ENCODE measurements at regions not wholly inside any gene's neighbourhood (a gene's known extent, or its start where the extent isn't known, plus 50 kb on each side); places are given as distances from the start of the nearest gene placed in this dataset.

- intact Hi-C loops (cut with DNase I): no loop called here
- TF ChIP-seq CTCF (IDR thresholded peaks at IDR 0.05) (no peak), POLR2AphosphoS5 (IDR thresholded peaks at IDR 0.05) (no peak), POLR2A (IDR thresholded peaks at IDR 0.05) (no peak)
- 92% methylated on average over 16 of the region's 18 CpGs for WGBS
- no peaks in the 10 kb centered on the region for H3K36me3 ChIP-seq
- no peaks in the 10 kb centered on the region for H3K9me3 ChIP-seq
- H3K27me3 ChIP-seq (replicated peaks; ENCODE audit: insufficient read depth): peaks cover 18% of the 10 kb centered on the region
- H3K4me3 ChIP-seq: no peak overlapping the region
- DNase-seq (ENCODE audit: low spot score): no peak
- H3K4me1 ChIP-seq (replicated peaks): no peaks in the 10 kb centered on the region
- H3K27ac ChIP-seq: no peak overlapping the region
Observed at GRCh38 chr14:104317975-104318557, 179.7 kb downstream of the KIF26A start.

GRCh38 chr14:104318558-104319490, 180.4 kb downstream of the KIF26A start:
- Histone ChIP-seq H3K4me3 (no peak overlapping the region), H3K27ac (no peak overlapping the region), H3K4me1 (replicated peaks) (no peaks in the 10 kb centered on the region), H3K9me3 (no peaks in the 10 kb centered on the region), H3K36me3 (no peaks in the 10 kb centered on the region), H3K27me3 (replicated peaks; ENCODE audit: insufficient read depth) (peaks cover 18% of the 10 kb centered on the region)
- DNase-seq (ENCODE audit: low spot score): no peak
- 70% methylated on average over 17 of the region's 25 CpGs for WGBS
- intact Hi-C loops (cut with DNase I): no loop called here
- TF ChIP-seq CTCF (IDR thresholded peaks at IDR 0.05) (no peak), POLR2AphosphoS5 (IDR thresholded peaks at IDR 0.05) (no peak), POLR2A (IDR thresholded peaks at IDR 0.05) (no peak)

- H3K27me3 ChIP-seq (replicated peaks; ENCODE audit: insufficient read depth): peaks cover 18% of the 10 kb centered on the region
Observed at GRCh38 chr14:104319491-104320241, 181.3 kb downstream of the KIF26A start.

GRCh38 chr14:104320611-104321086, 182.3 kb downstream of the KIF26A start:
- TF ChIP-seq POLR2AphosphoS5 (IDR thresholded peaks at IDR 0.05): no peak
- TF ChIP-seq CTCF (IDR thresholded peaks at IDR 0.05): no peak
- TF ChIP-seq POLR2A (IDR thresholded peaks at IDR 0.05): no peak
- intact Hi-C loops (cut with DNase I): no loop called here
- H3K4me1 ChIP-seq (replicated peaks): no peaks in the 10 kb centered on the region
- no peak overlapping the region for H3K27ac ChIP-seq
- H3K36me3 ChIP-seq: no peaks in the 10 kb centered on the region
- H3K27me3 ChIP-seq (replicated peaks; ENCODE audit: insufficient read depth): peaks cover 18% of the 10 kb centered on the region
- DNase-seq (ENCODE audit: low spot score): no peak
- no peak overlapping the region for H3K4me3 ChIP-seq
- no peaks in the 10 kb centered on the region for H3K9me3 ChIP-seq
- 17% methylated on average over 20 of the region's 20 CpGs for WGBS

More at GRCh38 chr14:104319491-104320241, 181.3 kb downstream of the KIF26A start:
- intact Hi-C loops (cut with DNase I): no loop called here
- no peak for DNase-seq (ENCODE audit: low spot score)
- 83% methylated on average over 22 of the region's 23 CpGs for WGBS
- H3K27ac ChIP-seq: no peak overlapping the region
- H3K4me1 ChIP-seq (replicated peaks): no peaks in the 10 kb centered on the region
- no peak overlapping the region for H3K4me3 ChIP-seq
- H3K9me3 ChIP-seq: no peaks in the 10 kb centered on the region
- TF ChIP-seq POLR2A (IDR thresholded peaks at IDR 0.05) (no peak), POLR2AphosphoS5 (IDR thresholded peaks at IDR 0.05) (no peak), CTCF (IDR thresholded peaks at IDR 0.05) (no peak)
- H3K36me3 ChIP-seq: no peaks in the 10 kb centered on the region
